Lower leg skin (tissue), 3 donors: ENCODE measurements at regions not wholly inside any gene's neighbourhood (a gene's known extent, or its start where the extent isn't known, plus 50 kb on each side); places are given as distances from the start of the nearest gene placed in this dataset.

Experiments
- CTCF ChIP-seq, 3 donors: fragments of 450-650 bp; IDR thresholded peaks; one replicate each; pipeline ENCODE4 v1.5.1; 2016; ENCODE audit warnings: antibody characterized with exemption in 3 of 3, mild to moderate bottlenecking in 3 of 3, moderate library complexity in 2 of 3
- POLR2A ChIP-seq, 2 donors: fragments of 450-650 bp; IDR thresholded peaks; one replicate each; pipeline ENCODE4 v1.6.1; 2016 to 2017; ENCODE audit warnings: antibody characterized with exemption in 2 of 2, mild to moderate bottlenecking in 1 of 2, moderate library complexity in 1 of 2

GRCh38 chr2:80719607-80720006 is 415.1 kb upstream of the LRRTM1 start:
- TF ChIP-seq CTCF (IDR thresholded peaks at IDR 0.05) (no peak), POLR2A (IDR thresholded peaks at IDR 0.05) (no peak)
